ENCODE measurements at regions not wholly inside any gene's neighbourhood (a gene's known extent, or its start where the extent isn't known, plus 50 kb on each side); places are given as distances from the start of the nearest gene placed in this dataset.

GRCh38 chr13:31440132-31440531, 240.4 kb downstream of the B3GLCT start:
- H3K27ac ChIP-seq: no peak overlapping the region

GRCh38 chr13:31441800-31442510, 242.2 kb downstream of the B3GLCT start:
- Histone ChIP-seq H3K27ac (no peak overlapping the region), H3K4me3 (no peak overlapping the region)

More at GRCh38 chr13:31440132-31440531, 240.4 kb downstream of the B3GLCT start:
- no peak overlapping the region for H3K4me3 ChIP-seq

- no peak overlapping the region for H3K27ac ChIP-seq
- H3K4me3 ChIP-seq: no peak overlapping the region
Measured at GRCh38 chr13:31442571-31442970, 242.8 kb downstream of the B3GLCT start.

- H3K27ac ChIP-seq: peak overlapping the region in 1 of 21 experiments; percentile 39
- no peak overlapping the region for H3K4me3 ChIP-seq
Measured at GRCh38 chr13:31444266-31444856, 244.6 kb downstream of the B3GLCT start.

- H3K4me3 ChIP-seq: no peak overlapping the region
- H3K27ac ChIP-seq: no peak overlapping the region
Measured at GRCh38 chr13:31452525-31452924, 252.8 kb downstream of the B3GLCT start.

GRCh38 chr13:31455581-31455980, 255.8 kb downstream of the B3GLCT start:
- no peak overlapping the region for H3K4me3 ChIP-seq
- H3K27ac ChIP-seq: no peak overlapping the region

GRCh38 chr13:31456056-31456455, 256.3 kb downstream of the B3GLCT start:
- no peak overlapping the region for H3K27ac ChIP-seq
- no peak overlapping the region for H3K4me3 ChIP-seq

- no peak overlapping the region for H3K27ac ChIP-seq
- H3K4me3 ChIP-seq: no peak overlapping the region
Measured at GRCh38 chr13:31460061-31460460, 260.3 kb downstream of the B3GLCT start.

- Histone ChIP-seq H3K4me3 (no peak overlapping the region), H3K27ac (no peak overlapping the region)
Measured at GRCh38 chr13:31461923-31462322, 262.1 kb downstream of the B3GLCT start.

- Histone ChIP-seq H3K27ac (no peak overlapping the region), H3K4me3 (no peak overlapping the region)
Measured at GRCh38 chr13:31462766-31463165, 263.0 kb downstream of the B3GLCT start.

GRCh38 chr13:31468114-31468902, 268.5 kb downstream of the B3GLCT start:
- Histone ChIP-seq H3K4me3 (no peak overlapping the region), H3K27ac (no peak overlapping the region)

- Histone ChIP-seq H3K27ac (no peak overlapping the region), H3K4me3 (no peak overlapping the region)
Measured at GRCh38 chr13:31469377-31469776, 269.6 kb downstream of the B3GLCT start.

- peak overlapping the region in 1 of 21 experiments; percentile 3 for H3K27ac ChIP-seq
- H3K4me3 ChIP-seq: no peak overlapping the region
Measured at GRCh38 chr13:31476266-31476665, 263.1 kb upstream of the RXFP2 start.

GRCh38 chr13:31476753-31477152, 262.6 kb upstream of the RXFP2 start:
- H3K4me3 ChIP-seq: no peak overlapping the region

GRCh38 chr13:31477961-31478360, 261.4 kb upstream of the RXFP2 start:
- no peak overlapping the region for H3K4me3 ChIP-seq
- H3K27ac ChIP-seq: peak overlapping the region in 2 of 21 experiments; percentile 53 to 62

More at GRCh38 chr13:31476753-31477152, 262.6 kb upstream of the RXFP2 start:
- H3K27ac ChIP-seq: peak overlapping the region in 2 of 21 experiments; percentile 3 to 62

- Histone ChIP-seq H3K27ac (no peak overlapping the region), H3K4me3 (no peak overlapping the region)
Measured at GRCh38 chr13:31485183-31485582, 254.1 kb upstream of the RXFP2 start.

GRCh38 chr13:31485651-31486051, 253.7 kb upstream of the RXFP2 start:
- Histone ChIP-seq H3K4me3 (no peak overlapping the region), H3K27ac (no peak overlapping the region)

GRCh38 chr13:31495336-31495735, 244.0 kb upstream of the RXFP2 start:
- Histone ChIP-seq H3K27ac (no peak overlapping the region), H3K4me3 (no peak overlapping the region)

GRCh38 chr13:31499274-31499673, 240.1 kb upstream of the RXFP2 start:
- no peak overlapping the region for H3K4me3 ChIP-seq
- H3K27ac ChIP-seq: no peak overlapping the region

GRCh38 chr13:31503626-31504025, 235.7 kb upstream of the RXFP2 start:
- H3K27ac ChIP-seq: no peak overlapping the region

GRCh38 chr13:31504918-31505317, 234.4 kb upstream of the RXFP2 start:
- H3K4me3 ChIP-seq: no peak overlapping the region
- H3K27ac ChIP-seq: no peak overlapping the region

More at GRCh38 chr13:31503626-31504025, 235.7 kb upstream of the RXFP2 start:
- no peak overlapping the region for H3K4me3 ChIP-seq
